GM19372 (cell line): ENCODE measurements at regions not wholly inside any gene's neighbourhood (a gene's known extent, or its start where the extent isn't known, plus 50 kb on each side); places are given as distances from the start of the nearest gene placed in this dataset.

Experiments used
- ATAC-seq: cut with Tn5 transposase; IDR thresholded peaks from one replicate; pipeline ENCODE4 v1.9.1; 2021; ENCODE audit warnings: mild to moderate bottlenecking, low read depth, moderate library complexity; ENCODE audit not compliant: unreplicated experiment

DNA sequence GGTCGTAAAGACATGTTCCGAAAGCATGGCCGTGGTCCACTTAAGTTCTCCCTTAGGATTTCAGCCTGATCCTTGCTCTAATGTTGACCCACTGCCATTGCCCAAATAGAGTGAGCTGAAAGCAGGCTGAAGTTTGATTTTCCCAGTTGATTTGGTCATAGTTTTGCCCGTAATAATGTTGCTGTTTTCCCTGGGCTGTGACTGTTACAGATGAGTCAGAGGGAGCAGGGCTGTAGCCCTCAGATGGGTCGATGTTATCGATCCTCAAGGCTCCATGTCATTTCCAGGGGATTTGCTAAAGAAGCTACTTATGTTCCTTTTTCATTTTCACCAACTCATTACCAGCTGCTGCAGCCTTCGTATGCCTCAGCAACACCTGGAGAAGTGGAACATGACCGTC lies 169.0 kb upstream of the ZFHX3 start:
- no peak for ATAC-seq

GRCh38 chr16:73215678-73216377 lies 167.9 kb upstream of the ZFHX3 start:
- ATAC-seq, result no peak

- no peak for ATAC-seq
Observed at GRCh38 chr16:73214825-73215677, 167.1 kb upstream of the ZFHX3 start.

DNA sequence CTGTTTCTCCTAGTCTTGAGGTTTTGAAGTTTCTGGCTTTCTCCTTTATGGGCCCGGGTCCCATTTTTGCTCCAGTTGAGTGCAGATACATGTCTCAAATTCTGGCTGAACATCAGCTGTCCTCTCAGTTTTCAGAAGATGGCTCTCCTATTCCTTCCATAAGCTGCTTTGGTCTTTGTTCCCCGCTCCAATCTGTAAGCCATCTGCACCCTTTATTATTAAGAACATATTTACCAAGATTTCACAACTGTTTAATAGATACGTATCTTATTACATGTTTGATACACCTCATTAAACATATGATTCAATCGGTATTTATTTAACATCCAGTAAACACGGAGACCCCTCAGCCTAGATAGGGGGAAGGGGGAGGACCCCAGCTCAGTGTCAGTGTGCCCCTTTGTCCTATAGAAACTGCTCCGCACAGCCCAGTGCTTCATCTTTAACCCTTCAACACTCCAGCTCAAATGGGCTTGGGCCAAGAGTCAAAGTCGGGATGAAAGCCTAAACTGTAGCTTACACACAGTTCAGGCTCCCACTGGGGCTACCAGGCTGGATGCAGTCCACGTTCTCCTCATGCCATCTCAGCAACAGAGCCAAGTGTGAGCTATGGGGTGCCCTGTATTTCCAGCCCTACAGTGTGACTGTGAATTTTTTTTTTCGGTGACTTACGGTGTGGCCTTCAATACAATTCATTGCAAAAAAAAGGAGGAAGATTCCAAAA lies 166.0 kb upstream of the ZFHX3 start:
- no peak for ATAC-seq

- ATAC-seq, result no peak
Observed at GRCh38 chr16:73212431-73212830, 164.5 kb upstream of the ZFHX3 start.

DNA sequence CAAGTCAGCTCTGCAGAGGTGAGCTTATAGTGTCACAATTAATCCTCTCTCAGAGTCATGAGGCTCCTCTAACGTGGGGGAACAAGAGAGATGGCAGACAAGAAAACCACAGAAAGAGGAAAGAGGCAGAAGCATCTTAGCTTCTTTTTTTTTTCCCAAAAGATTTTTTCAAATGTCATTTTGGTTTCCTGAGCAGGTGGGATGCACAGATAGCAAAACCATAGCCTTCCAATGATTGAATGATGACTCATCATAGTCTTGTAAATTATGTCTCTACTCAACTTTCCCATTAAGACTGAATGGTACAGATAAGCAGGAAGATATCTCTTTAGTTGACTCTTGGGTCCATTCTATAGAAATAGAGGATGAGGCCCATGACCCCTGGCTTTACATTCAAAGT lies 162.8 kb upstream of the ZFHX3 start:
- no peak for ATAC-seq

DNA sequence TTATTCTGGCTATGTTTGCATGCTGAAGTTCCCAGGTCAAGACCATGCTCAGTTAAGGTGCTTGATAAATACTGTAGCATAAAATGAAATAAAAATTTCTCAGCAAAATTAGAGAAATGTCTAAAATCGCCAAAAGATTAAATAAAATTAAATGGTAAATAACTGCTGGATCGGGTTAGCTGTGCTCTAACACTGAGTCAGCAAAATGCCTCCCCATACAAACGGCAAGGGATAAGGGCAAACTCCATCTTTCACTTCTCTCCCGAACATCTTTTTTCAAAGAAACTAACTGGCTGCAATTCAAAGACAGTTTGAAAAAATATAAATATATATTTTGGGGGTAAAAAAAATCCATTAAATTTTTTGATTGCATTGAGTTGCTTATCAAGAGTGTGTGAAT lies 162.2 kb upstream of the ZFHX3 start:
- ATAC-seq, result no peak

- no peak for ATAC-seq
Observed at GRCh38 chr16:73209190-73209589, 161.3 kb upstream of the ZFHX3 start.

DNA sequence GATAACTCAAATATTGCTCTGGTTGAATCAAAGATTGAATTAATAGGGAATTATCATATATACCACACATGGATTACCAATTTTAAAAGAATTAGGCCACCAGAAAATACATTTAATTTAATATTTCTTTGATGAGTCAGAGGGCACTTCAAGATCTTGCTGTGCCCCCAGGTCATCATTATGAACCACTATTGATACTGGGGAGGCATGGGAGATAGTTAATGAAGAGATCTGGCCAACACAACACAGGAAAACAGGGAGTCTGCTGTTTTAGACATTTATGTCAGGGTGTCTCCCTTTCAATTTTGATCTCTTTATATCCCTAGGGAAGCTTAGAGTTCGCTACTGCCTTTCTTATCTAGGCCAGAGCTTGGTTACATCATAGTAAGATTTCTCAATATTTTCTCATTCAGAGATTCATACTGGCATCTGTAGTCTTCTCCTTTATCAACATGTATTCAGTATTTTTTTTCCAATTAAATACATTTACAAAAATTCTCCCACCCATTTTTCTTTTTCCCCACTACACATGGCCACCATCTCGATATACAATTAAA lies 158.3 kb upstream of the ZFHX3 start:
- ATAC-seq, result no peak

DNA sequence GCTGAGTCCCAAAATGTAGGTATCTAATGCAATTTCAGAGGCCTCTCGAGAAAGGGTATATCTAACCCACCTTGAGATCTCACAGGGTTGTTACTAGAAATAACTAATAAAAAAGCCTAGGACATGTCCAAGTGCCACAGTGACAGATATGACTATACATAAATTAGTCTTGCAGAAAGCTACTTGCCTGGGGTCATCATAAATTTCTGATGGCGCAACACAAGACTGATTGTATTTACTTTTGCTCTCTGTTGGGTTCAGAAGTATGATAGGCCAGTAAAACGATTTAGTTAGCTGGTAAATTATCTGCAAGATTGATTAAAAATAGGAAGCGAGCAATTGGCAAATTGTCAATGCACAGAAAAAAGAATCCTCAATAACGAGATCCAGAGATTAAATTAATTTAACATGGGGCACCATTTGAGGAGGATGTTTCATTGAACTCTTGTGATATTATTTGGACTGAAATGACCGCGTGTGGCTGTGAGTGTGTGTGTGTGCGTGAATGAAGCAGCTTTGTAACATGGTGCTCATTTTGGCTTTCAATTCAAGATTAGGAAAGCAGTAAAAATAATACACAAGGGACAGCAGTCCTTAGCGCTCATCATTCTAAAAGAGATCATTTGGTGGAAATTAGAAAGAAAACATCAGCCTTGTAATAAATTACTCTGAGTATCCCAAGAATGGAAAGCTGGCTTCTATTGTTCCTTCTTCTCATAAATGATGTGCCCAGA lies 157.4 kb upstream of the ZFHX3 start:
- ATAC-seq, result no peak

DNA sequence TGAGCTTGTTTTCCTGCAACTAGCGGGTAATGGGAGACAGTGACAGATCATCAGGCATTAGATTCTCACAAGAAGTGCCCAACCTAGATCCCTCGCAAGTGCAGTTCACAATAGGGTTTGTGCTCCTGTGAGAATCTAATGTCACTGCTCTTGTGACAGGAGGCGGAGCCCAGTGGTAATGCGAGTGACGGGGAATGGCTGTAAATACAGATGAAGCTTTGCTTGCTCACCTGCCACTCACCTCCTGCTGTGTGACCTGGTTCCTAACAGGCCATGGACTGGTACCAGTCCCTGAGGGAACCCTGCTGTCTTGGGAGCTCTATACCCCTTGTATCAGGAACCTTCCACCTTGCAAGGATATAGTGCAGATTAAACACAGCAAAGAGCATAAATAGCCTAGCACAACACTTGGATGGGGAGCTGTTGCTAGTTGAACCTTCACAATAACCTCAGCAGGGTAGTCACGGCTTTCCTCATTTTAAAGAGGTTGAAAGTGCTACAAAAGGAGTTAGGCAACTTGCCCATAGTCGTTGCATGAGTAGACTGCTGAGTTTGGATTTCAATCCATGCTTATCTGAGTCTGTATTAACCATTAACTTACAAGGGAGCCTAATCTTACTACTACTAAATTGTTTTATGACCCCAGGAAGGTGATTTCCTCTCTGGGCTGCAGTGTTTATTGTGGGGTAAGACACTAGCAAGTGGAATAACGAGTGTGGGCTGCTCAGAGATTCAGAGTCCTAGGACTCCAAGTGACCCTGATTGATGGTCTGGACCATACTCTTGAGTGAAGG lies 156.6 kb upstream of the ZFHX3 start:
- no peak for ATAC-seq

DNA sequence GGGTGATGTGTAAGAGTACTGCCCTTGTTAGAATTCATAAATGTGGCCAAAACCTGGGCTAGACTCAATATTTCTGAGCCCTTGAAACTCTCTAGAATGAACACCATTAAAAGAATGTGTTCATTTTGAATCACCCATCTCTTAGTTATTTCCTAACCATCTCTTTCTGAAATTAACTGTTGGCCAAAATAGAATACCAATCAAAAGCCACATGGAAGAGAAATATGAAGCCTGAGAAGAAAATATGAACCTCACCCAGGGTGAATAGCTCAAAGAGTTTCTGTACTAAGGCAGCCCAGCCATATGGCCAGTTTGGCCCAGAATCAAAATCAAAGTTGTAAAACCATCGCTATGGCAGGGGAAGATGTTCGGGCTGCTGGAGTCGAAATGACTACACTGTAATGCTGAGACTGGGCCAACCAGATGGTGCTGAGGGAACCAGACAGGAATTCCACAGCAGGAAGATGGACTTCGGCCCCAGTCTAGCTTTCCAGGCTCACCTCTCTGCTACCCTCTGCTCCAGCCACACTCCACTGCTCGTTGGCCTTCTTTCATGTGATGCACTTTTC lies 154.3 kb upstream of the ZFHX3 start:
- ATAC-seq, result no peak

GRCh38 chr16:73199214-73199613 lies 151.3 kb upstream of the ZFHX3 start:
- ATAC-seq, result no peak

DNA sequence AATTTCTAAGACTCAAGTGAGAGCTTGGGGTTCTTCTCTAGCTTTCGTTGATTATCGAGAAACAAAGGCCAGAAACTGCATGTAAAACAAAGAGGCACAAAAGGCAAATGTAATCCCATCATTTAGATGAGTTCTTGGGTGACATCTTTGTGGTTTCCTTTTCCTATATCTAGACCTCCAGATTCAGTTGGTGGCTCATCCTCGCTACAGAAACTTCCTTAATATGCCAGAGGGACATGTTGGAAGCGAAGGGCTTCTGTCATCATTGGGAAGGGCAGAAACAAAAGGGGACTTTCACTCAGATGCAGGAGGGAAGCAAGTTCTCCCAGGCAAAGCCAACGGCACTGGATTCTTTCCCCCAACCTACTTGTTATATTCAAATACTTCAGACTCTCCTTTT lies 150.6 kb upstream of the ZFHX3 start:
- ATAC-seq, result no peak

- no peak for ATAC-seq
Observed at GRCh38 chr16:73197598-73197997, 149.7 kb upstream of the ZFHX3 start.

DNA sequence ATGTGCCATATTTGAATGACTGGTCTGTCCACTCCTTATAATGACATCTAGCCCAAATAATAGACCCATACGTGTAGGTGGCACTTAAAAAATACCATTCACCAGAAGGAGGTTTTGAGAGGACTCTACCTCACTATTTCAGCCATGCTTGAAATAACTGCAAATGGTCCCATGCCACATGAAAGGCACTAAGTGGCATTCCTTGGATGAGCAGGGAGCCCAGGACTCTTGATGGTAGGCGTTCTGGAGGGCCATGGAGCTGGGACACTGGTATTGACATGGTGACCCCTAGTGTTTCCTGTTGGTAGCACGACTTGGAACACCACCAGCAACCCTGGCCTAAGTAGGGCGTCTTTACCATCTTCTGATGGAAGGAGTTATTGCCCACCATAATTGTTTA lies 148.7 kb upstream of the ZFHX3 start:
- ATAC-seq, result peak; percentile 80

DNA sequence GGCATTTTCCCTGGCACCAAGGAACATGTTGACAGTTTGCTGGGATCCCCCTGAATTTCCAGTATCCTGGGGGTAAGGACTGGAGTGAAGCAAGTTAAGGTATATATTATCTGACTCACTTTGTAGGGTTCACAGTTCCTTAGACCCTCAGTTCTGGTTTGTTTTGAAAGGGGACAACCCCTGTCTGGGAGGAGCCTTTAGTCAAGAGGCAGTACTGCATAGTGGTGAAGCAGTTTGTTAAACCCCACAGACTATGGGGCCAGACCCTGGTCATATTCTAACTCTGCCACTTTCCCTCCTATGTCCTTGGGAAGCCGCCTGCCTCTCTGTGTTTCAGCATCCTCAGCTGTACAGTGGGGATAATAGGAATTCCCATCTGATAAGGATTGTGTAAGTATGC lies 145.5 kb upstream of the ZFHX3 start:
- no peak for ATAC-seq

- ATAC-seq, result no peak
Observed at GRCh38 chr16:73192232-73192894, 144.4 kb upstream of the ZFHX3 start.

- ATAC-seq, result no peak
Observed at GRCh38 chr16:73191660-73192046, 143.7 kb upstream of the ZFHX3 start.
